GM12872 (cell line): ENCODE measurements at regions not wholly inside any gene's neighbourhood (a gene's known extent, or its start where the extent isn't known, plus 50 kb on each side); places are given as distances from the start of the nearest gene placed in this dataset.

Experiments
- TF ChIP-seq, protein P1 (sequence below): IDR thresholded peaks from 3 replicates; pipeline ENCODE4 v1.5.1; 2011; ENCODE audit warnings: low read depth, mild to moderate bottlenecking, low read length, moderate library complexity; ENCODE audit not compliant: insufficient read depth

DNA sequence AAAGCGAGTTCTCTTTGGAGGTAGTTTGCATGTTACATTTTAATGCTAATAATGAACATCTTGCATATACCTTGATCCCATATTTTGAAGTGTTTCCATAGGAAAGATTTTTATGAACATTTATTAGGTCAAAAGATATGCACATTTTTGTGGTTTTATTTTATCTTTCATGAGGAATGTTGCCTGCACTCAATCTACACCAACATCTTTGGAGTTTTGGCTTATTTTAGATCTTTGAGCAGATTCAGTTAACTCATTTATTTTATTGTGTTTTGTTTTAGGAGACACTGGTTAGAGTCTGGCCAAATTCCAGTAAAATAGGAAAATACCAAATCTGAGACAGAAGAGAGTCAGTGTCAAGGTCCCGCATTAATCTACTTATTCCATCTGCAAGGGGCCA lies 540.9 kb downstream of the RNF144A start:
- TF ChIP-seq, protein P1, sequence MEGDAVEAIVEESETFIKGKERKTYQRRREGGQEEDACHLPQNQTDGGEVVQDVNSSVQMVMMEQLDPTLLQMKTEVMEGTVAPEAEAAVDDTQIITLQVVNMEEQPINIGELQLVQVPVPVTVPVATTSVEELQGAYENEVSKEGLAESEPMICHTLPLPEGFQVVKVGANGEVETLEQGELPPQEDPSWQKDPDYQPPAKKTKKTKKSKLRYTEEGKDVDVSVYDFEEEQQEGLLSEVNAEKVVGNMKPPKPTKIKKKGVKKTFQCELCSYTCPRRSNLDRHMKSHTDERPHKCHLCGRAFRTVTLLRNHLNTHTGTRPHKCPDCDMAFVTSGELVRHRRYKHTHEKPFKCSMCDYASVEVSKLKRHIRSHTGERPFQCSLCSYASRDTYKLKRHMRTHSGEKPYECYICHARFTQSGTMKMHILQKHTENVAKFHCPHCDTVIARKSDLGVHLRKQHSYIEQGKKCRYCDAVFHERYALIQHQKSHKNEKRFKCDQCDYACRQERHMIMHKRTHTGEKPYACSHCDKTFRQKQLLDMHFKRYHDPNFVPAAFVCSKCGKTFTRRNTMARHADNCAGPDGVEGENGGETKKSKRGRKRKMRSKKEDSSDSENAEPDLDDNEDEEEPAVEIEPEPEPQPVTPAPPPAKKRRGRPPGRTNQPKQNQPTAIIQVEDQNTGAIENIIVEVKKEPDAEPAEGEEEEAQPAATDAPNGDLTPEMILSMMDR, result no peak

DNA sequence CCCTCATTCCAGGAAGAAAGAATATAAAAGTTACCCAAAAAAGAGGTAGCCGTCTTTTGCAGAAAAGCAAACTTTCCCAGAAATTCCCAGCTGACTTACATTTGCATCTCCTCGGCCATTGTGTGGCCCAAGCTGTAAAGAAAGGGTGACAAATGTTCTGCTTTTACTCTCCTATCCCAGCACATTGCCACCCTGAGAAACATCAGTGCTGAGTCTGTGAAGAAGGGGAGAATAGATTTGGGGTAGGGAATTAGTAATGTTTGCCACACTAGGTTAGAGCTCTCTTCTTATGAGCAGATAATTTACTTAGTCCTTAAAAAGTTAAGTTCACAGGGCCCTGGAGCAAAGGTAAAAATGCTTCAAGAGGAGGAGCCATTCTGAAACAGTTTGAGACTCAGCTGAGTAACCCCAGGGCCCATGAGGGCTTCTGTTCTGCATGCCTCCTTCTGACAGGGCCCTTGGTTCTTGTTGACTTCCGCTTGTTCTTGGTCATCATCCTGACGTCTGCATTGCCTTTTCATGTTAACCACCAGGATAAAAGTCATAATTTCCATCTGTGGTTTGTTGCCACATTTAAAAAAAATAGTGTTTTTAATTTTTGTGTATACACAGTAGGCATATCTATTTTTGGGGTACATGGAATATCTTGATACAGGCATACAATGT lies 550.7 kb downstream of the RNF144A start:
- TF ChIP-seq, protein P1, result no peak

GRCh38 chr2:7468448-7468828 lies 551.2 kb downstream of the RNF144A start:
- TF ChIP-seq, protein P1, result no peak

GRCh38 chr2:7468955-7469354 lies 551.7 kb downstream of the RNF144A start:
- TF ChIP-seq, protein P1, result no peak

DNA sequence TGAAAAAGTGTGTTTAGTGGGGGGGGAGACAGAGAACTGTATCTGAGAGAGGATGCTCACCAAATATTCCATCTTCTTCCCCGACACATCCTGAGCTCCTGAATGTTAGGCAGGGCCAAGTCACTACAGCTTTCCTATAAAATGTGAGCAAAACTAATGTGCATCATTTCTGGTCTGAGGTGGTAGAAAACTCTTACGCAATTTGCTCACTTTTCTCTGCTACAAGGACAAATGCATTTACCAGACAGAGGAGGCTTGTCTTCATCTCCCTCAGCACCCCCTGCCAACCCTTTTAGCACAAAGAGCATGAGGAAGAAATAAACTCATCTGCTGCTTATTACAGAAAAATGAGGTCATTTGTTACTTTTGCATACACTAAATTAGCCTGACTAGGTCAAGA lies 554.0 kb downstream of the RNF144A start:
- TF ChIP-seq, protein P1, result no peak

- TF ChIP-seq, protein P1, result no peak
These were observed 555.3 kb downstream of the RNF144A start for GRCh38 chr2:7472465-7472864.

DNA sequence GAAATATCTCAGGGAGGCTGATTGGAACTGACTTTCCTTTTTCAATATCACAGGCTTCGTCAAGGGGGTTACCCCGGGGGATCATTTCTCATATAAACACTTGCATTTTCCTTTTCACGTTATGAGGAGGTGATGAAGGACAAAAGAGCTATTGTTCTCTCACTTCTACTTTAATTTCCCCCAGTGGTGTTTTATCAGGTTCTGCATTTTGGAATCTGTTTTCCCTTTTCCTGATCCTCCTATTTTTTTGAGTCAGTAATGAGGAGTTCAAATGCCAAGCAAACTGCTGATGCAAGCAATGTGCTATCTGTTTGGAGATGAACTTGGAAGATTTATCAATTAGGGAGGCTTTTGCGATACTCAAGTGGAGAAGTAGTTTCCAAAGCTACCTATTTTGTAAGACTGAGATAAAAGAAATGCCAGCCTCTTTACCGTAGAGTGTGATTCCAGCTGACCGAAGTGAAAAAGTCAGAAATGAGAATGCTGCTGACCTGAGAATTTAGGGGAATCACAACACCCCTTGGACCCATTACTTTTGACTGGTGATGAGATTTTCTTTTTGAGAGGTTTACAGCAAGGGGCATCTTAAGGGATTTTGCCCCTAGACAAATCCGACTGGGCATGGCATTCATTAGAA lies 556.0 kb downstream of the RNF144A start:
- TF ChIP-seq, protein P1, result no peak
